Heart left ventricle (tissue), 13 donors: ENCODE measurements at regions not wholly inside any gene's neighbourhood (a gene's known extent, or its start where the extent isn't known, plus 50 kb on each side); places are given as distances from the start of the nearest gene placed in this dataset.

Experiments used
- POLR2A ChIP-seq, 2 donors: fragments of 450-650 bp; IDR thresholded peaks; one replicate each; pipeline ENCODE4 v1.6.1; 2017; ENCODE audit warnings: antibody characterized with exemption in 2 of 2, mild to moderate bottlenecking in 2 of 2, moderate library complexity in 2 of 2
- TF ChIP-seq, protein P1 (sequence below), 12 donors: fragments of 200-600 bp; sonication (generic) in 4 of 12; IDR thresholded peaks; one replicate each; pipeline versions ENCODE4 v1.5.0 to v1.8.0; 2018 to 2022; ENCODE audit warnings: antibody characterized with exemption in 12 of 12, mild to moderate bottlenecking in 5 of 12
- donor health status: ischemic (EF 13 %, LVEDD 7.1; RV severe dilation, severe dysfunction).
- donor health status: DM: no; HTN: yes; CAD: no.
- donor health status: DM: no; HTN: no; CAD: no.
- donor health status: ischemic (EF 25% LVEDD 6.9; RV normal size, moderate dysfunction).
- donor health status: ischemic (EF 25% LVEDD 5.7; RV mildly dilated, moderate dysfunction).
- donor health status: ischemic (EF 35%, LVEDD 5.7; RV mildly dilated, moderate dysfunction).
- donor health status: nonischemic (EF 11% LVEDD 7.7; RV severe dilation, severe dysfunction).
- donor health status: DM: yes; HTN: yes; CAD: no.
- donor health status: PGD.
- donor health status: ischemic (EF 29% LVEDD 5.4; RV normal size, mild dysfunction).
- donor health status: nonischemic (EF 23%, LVEDD 6.1; RV moderate dilation, normal function).

DNA sequence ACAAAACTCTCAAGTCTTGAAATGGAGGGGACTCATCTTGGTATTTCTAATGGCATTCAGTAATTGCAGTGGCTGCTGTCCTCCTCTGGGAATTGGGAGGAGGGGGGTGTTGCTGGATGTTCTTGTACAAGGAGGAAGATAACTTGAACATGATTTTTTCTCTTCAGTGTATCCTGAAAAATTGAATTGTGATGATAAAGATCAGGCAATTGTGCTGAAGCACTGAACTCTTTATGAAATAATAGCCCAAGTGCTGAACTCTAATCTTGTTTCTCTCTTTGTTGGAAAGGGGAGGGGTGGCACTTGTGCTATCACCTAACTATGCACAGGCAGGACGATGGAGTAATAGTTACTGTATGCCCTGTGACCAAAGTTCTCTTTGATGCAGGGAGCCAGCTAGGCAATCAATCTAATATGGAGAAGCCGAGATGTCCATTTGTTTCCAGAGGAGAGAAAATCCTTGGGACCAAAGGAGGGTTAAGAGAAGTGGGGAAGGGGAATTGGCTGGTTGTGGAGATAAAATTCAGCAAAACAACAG, 68.1 kb upstream of the ATP2C1 start:
- TF ChIP-seq, protein P1, sequence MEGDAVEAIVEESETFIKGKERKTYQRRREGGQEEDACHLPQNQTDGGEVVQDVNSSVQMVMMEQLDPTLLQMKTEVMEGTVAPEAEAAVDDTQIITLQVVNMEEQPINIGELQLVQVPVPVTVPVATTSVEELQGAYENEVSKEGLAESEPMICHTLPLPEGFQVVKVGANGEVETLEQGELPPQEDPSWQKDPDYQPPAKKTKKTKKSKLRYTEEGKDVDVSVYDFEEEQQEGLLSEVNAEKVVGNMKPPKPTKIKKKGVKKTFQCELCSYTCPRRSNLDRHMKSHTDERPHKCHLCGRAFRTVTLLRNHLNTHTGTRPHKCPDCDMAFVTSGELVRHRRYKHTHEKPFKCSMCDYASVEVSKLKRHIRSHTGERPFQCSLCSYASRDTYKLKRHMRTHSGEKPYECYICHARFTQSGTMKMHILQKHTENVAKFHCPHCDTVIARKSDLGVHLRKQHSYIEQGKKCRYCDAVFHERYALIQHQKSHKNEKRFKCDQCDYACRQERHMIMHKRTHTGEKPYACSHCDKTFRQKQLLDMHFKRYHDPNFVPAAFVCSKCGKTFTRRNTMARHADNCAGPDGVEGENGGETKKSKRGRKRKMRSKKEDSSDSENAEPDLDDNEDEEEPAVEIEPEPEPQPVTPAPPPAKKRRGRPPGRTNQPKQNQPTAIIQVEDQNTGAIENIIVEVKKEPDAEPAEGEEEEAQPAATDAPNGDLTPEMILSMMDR (IDR thresholded peaks at IDR 0.05) = no peak
- no peak for TF ChIP-seq POLR2A (IDR thresholded peaks at IDR 0.05)
